ENCODE measurements at regions not wholly inside any gene's neighbourhood (a gene's known extent, or its start where the extent isn't known, plus 50 kb on each side); places are given as distances from the start of the nearest gene placed in this dataset.

DNA sequence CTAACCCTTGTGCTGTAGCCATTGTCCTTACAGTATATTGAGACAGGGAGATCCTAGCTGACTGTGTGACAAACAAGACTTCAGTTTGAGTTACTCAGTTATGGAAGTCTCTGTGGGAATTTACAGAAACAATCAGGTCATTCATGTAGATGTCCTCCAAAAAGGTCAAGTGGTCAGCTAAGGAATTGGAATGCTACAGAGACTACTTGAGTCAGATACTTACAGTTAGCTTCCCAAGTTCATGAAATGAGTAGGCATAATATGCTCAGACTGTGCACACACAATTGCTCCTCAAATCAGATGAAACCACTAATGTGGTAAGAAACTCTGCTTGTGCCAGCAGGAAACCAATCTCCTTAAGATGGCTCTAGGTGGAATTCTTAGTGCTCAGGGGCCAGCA is 985.7 kb downstream of the NSUN3 start:
- no peaks in the 10 kb centered on the region for H3K9me3 ChIP-seq (replicated peaks in 1 of 2; ENCODE audit: control insufficient read depth in 2 of 2, insufficient read depth in 1 of 2, low read depth in 1 of 2, low read length in 2 of 2)

DNA sequence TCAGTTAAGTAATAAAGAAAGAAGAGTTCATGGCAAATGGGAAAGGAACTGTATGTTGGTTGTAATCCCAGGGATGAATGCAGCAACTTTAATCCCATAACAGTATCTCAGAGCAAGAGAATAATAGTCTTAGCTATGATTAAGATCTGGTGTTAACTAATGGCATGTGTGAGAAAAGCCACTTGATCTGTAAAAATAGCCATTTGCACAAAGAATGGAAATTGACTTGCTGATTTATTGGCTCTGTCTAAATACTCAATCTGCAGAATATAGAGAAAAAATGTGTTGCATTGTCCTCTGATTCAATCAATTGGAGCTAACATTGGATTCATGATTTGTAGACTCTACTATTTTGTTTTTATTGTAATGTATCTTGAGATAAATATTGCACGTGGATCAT is 987.0 kb downstream of the NSUN3 start:
- Histone ChIP-seq H3K18ac (ENCODE audit: low read length) (no peak overlapping the region), H3K9ac (ENCODE audit: low read depth, low read length, poor library complexity) (no peak overlapping the region), H2AK5ac (ENCODE audit: low read depth, low read length) (no peak overlapping the region), H3K4ac (ENCODE audit: low read length) (no peak overlapping the region), H3K27me3 (ENCODE audit: control insufficient read depth in 3 of 3, insufficient read depth in 3 of 3, low read depth in 1 of 3, low read length in 3 of 3) (no peaks in the 10 kb centered on the region), H2BK12ac (ENCODE audit: low read length) (no peak overlapping the region), H4K91ac (ENCODE audit: low read depth, low read length, poor library complexity) (no peak overlapping the region), H3K4me2 (ENCODE audit: insufficient read depth, low read length, poor library complexity, severe bottlenecking) (no peak overlapping the region), H4K8ac (ENCODE audit: low read depth, low read length) (no peak overlapping the region), H2BK15ac (ENCODE audit: low read length) (no peak overlapping the region), H3K4me1 (ENCODE audit: control insufficient read depth in 2 of 2, insufficient read depth in 1 of 2, low read depth in 1 of 2, low read length in 2 of 2) (no peaks in the 10 kb centered on the region), H3K4me3 (ENCODE audit: low read length in 2 of 2) (no peak overlapping the region), H3K9me3 (replicated peaks in 1 of 2; ENCODE audit: control insufficient read depth in 2 of 2, insufficient read depth in 1 of 2, low read depth in 1 of 2, low read length in 2 of 2) (no peaks in the 10 kb centered on the region), H3K14ac (ENCODE audit: low read length) (no peak overlapping the region), H3K36me3 (replicated peaks in 1 of 2; ENCODE audit: control insufficient read depth in 2 of 2, insufficient read depth in 2 of 2, low read length in 2 of 2) (no peaks in the 10 kb centered on the region), H3K79me1 (ENCODE audit: low read depth, low read length) (no peaks in the 10 kb centered on the region), H2BK120ac (ENCODE audit: low read depth, low read length) (no peak overlapping the region), H3K23ac (ENCODE audit: low read depth, low read length, poor library complexity) (no peak overlapping the region), H3K27ac (replicated peaks; ENCODE audit: low read length) (no peak overlapping the region), H2AFZ (ENCODE audit: low read length) (no peak overlapping the region), H2BK5ac (ENCODE audit: low read length) (no peak overlapping the region)
- WGBS, 2 donors (ENCODE audit: extremely low coverage in 2 of 2, insufficient read length in 2 of 2, insufficient replicate concordance in 1 of 2): no CpG with 5 or more reads among the region's 1 CpG
- no peak for DNase-seq (ENCODE audit: low spot score)

More for the DNA sequence above, 985.7 kb downstream of the NSUN3 start:
- no peak overlapping the region for H3K4me3 ChIP-seq (ENCODE audit: low read length in 2 of 2)
- no peak for DNase-seq (ENCODE audit: low spot score)
- H2BK5ac ChIP-seq (ENCODE audit: low read length): no peak overlapping the region
- no peak overlapping the region for H4K8ac ChIP-seq (ENCODE audit: low read depth, low read length)
- no peak overlapping the region for H2BK12ac ChIP-seq (ENCODE audit: low read length)
- no peak overlapping the region for H2AFZ ChIP-seq (ENCODE audit: low read length)
- H3K9ac ChIP-seq (ENCODE audit: low read depth, low read length, poor library complexity): no peak overlapping the region
- no peak overlapping the region for H4K91ac ChIP-seq (ENCODE audit: low read depth, low read length, poor library complexity)
- H2AK5ac ChIP-seq (ENCODE audit: low read depth, low read length): no peak overlapping the region
- no peak overlapping the region for H3K23ac ChIP-seq (ENCODE audit: low read depth, low read length, poor library complexity)
- H3K4me2 ChIP-seq (ENCODE audit: insufficient read depth, low read length, poor library complexity, severe bottlenecking): no peak overlapping the region
- no peak overlapping the region for H3K18ac ChIP-seq (ENCODE audit: low read length)
- H3K27ac ChIP-seq (replicated peaks; ENCODE audit: low read length): no peak overlapping the region
- no peaks in the 10 kb centered on the region for H3K36me3 ChIP-seq (replicated peaks in 1 of 2; ENCODE audit: control insufficient read depth in 2 of 2, insufficient read depth in 2 of 2, low read length in 2 of 2)
- no peak overlapping the region for H3K4ac ChIP-seq (ENCODE audit: low read length)
- no peak overlapping the region for H2BK15ac ChIP-seq (ENCODE audit: low read length)
- H3K27me3 ChIP-seq (ENCODE audit: control insufficient read depth in 3 of 3, insufficient read depth in 3 of 3, low read depth in 1 of 3, low read length in 3 of 3): no peaks in the 10 kb centered on the region
- no peaks in the 10 kb centered on the region for H3K4me1 ChIP-seq (ENCODE audit: control insufficient read depth in 2 of 2, insufficient read depth in 1 of 2, low read depth in 1 of 2, low read length in 2 of 2)
- H2BK120ac ChIP-seq (ENCODE audit: low read depth, low read length): no peak overlapping the region
- no peak overlapping the region for H3K14ac ChIP-seq (ENCODE audit: low read length)
- H3K79me1 ChIP-seq (ENCODE audit: low read depth, low read length): no peaks in the 10 kb centered on the region

DNA sequence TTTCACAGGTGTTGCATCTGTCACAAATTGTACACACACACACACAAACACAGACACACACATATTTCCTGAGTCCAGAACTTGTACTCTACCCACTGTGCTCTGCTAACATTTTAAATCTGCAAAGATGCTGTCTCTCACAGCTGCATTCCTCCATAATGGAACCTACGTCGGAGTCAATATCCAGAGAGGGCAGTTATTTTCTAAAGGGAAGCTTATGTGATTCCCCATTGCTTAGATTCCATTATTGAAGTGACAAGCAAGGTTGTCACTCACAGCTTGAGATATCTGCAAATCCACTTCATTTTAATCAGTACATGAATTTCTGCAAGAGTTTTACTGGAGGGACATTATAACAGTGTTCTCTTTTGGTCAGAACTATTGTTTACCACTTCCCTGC is 992.4 kb downstream of the NSUN3 start:
- Histone ChIP-seq H2AFZ (ENCODE audit: low read length) (no peak overlapping the region), H3K4me1 (ENCODE audit: control insufficient read depth in 2 of 2, insufficient read depth in 1 of 2, low read depth in 1 of 2, low read length in 2 of 2) (no peaks in the 10 kb centered on the region), H2BK15ac (ENCODE audit: low read length) (no peak overlapping the region), H3K27me3 (ENCODE audit: control insufficient read depth in 3 of 3, insufficient read depth in 3 of 3, low read depth in 1 of 3, low read length in 3 of 3) (no peaks in the 10 kb centered on the region), H3K4me3 (ENCODE audit: low read length in 2 of 2) (no peak overlapping the region), H2BK5ac (ENCODE audit: low read length) (no peak overlapping the region), H3K14ac (ENCODE audit: low read length) (no peak overlapping the region), H3K9me3 (replicated peaks in 1 of 2; ENCODE audit: control insufficient read depth in 2 of 2, insufficient read depth in 1 of 2, low read depth in 1 of 2, low read length in 2 of 2) (no peaks in the 10 kb centered on the region), H4K91ac (ENCODE audit: low read depth, low read length, poor library complexity) (no peak overlapping the region), H3K4me2 (ENCODE audit: insufficient read depth, low read length, poor library complexity, severe bottlenecking) (no peak overlapping the region), H3K23ac (ENCODE audit: low read depth, low read length, poor library complexity) (no peak overlapping the region), H3K4ac (ENCODE audit: low read length) (no peak overlapping the region), H3K36me3 (replicated peaks in 1 of 2; ENCODE audit: control insufficient read depth in 2 of 2, insufficient read depth in 2 of 2, low read length in 2 of 2) (no peaks in the 10 kb centered on the region), H4K8ac (ENCODE audit: low read depth, low read length) (no peak overlapping the region), H2BK12ac (ENCODE audit: low read length) (no peak overlapping the region), H3K9ac (ENCODE audit: low read depth, low read length, poor library complexity) (no peak overlapping the region), H3K18ac (ENCODE audit: low read length) (no peak overlapping the region), H2BK120ac (ENCODE audit: low read depth, low read length) (no peak overlapping the region), H3K79me1 (ENCODE audit: low read depth, low read length) (no peaks in the 10 kb centered on the region), H3K27ac (replicated peaks; ENCODE audit: low read length) (no peak overlapping the region), H2AK5ac (ENCODE audit: low read depth, low read length) (no peak overlapping the region)
- DNase-seq (ENCODE audit: low spot score): no peak
- no CpG with 5 or more reads among the region's 2 CpGs for WGBS, 2 donors (ENCODE audit: extremely low coverage in 2 of 2, insufficient read length in 2 of 2, insufficient replicate concordance in 1 of 2)

DNA sequence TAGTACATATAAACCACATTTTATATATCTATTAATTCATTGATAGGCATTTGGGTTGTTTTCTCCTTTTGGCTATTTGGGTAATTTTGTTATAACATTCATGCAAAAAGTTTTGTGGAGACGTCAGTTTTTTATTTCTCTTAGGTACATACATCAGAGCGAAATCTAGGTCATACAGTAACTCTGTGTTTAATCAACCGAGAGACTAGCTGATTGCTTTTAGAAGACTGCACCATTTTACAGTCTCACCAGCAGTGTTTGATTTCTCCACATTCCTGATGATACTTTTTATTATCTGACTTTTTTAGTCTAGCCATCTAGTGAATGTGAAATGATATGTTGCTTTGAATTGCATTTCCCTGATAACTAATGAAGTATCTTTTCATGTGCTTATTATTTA is 1019.3 kb downstream of the NSUN3 start:
- no peak overlapping the region for H2BK15ac ChIP-seq (ENCODE audit: low read length)
- H2AK5ac ChIP-seq (ENCODE audit: low read depth, low read length): no peak overlapping the region
- H2AFZ ChIP-seq (ENCODE audit: low read length): no peak overlapping the region
- H3K14ac ChIP-seq (ENCODE audit: low read length): no peak overlapping the region
- no peaks in the 10 kb centered on the region for H3K4me1 ChIP-seq (ENCODE audit: control insufficient read depth in 2 of 2, insufficient read depth in 1 of 2, low read depth in 1 of 2, low read length in 2 of 2)
- H3K9ac ChIP-seq (ENCODE audit: low read depth, low read length, poor library complexity): no peak overlapping the region
- H3K4ac ChIP-seq (ENCODE audit: low read length): no peak overlapping the region
- H3K27me3 ChIP-seq (ENCODE audit: control insufficient read depth in 3 of 3, insufficient read depth in 3 of 3, low read depth in 1 of 3, low read length in 3 of 3): no peaks in the 10 kb centered on the region
- H4K8ac ChIP-seq (ENCODE audit: low read depth, low read length): no peak overlapping the region
- H3K23ac ChIP-seq (ENCODE audit: low read depth, low read length, poor library complexity): no peak overlapping the region
- DNase-seq (ENCODE audit: low spot score): no peak
- H3K4me3 ChIP-seq (ENCODE audit: low read length in 2 of 2): no peak overlapping the region
- no peak overlapping the region for H3K18ac ChIP-seq (ENCODE audit: low read length)
- H2BK120ac ChIP-seq (ENCODE audit: low read depth, low read length): no peak overlapping the region
- H3K27ac ChIP-seq (replicated peaks; ENCODE audit: low read length): no peak overlapping the region
- H3K4me2 ChIP-seq (ENCODE audit: insufficient read depth, low read length, poor library complexity, severe bottlenecking): no peak overlapping the region
- H4K91ac ChIP-seq (ENCODE audit: low read depth, low read length, poor library complexity): no peak overlapping the region
- H2BK12ac ChIP-seq (ENCODE audit: low read length): no peak overlapping the region
- no CpG with 5 or more reads among the region's 3 CpGs for WGBS, 2 donors (ENCODE audit: extremely low coverage in 2 of 2, insufficient read length in 2 of 2, insufficient replicate concordance in 1 of 2)
- no peaks in the 10 kb centered on the region for H3K36me3 ChIP-seq (replicated peaks in 1 of 2; ENCODE audit: control insufficient read depth in 2 of 2, insufficient read depth in 2 of 2, low read length in 2 of 2)
- no peaks in the 10 kb centered on the region for H3K79me1 ChIP-seq (ENCODE audit: low read depth, low read length)
- H3K9me3 ChIP-seq (replicated peaks in 1 of 2; ENCODE audit: control insufficient read depth in 2 of 2, insufficient read depth in 1 of 2, low read depth in 1 of 2, low read length in 2 of 2): no peaks in the 10 kb centered on the region
- no peak overlapping the region for H2BK5ac ChIP-seq (ENCODE audit: low read length)

Measured in neuronal stem cell (in vitro differentiated cells).